ENCODE measurements at regions not wholly inside any gene's neighbourhood (a gene's known extent, or its start where the extent isn't known, plus 50 kb on each side); places are given as distances from the start of the nearest gene placed in this dataset.

- H3K9me3 ChIP-seq (replicated peaks; ENCODE audit: control insufficient read depth, insufficient read depth, low read depth, low read length) = no peaks in the 10 kb centered on the region
- FAIRE-seq (no peak), ATAC-seq (no peak), DNase-seq (ENCODE audit: extremely low read depth in 1 of 4, low spot score in 3 of 4) (no peak)
- H3K4me3 ChIP-seq = no peak overlapping the region
- H3K79me2 ChIP-seq (ENCODE audit: control insufficient read depth, insufficient read depth, low read length) = no peaks in the 10 kb centered on the region
- no peaks in the 10 kb centered on the region; a peak in 1 of 5 replicates for H3K4me1 ChIP-seq (replicated peaks in 1 of 2; ENCODE audit: control insufficient read depth in 2 of 2, insufficient read depth in 2 of 2, low read length in 2 of 2)
- H3K27ac ChIP-seq (ENCODE audit: extremely low read depth, low read depth, low read length) = no peak overlapping the region
- ChIA-PET POLR2A (no interaction called here), CTCF (ENCODE audit: low intra/inter-chr PET ratio) (no interaction called here)
- no peaks in the 10 kb centered on the region for H4K20me1 ChIP-seq (replicated peaks; ENCODE audit: control insufficient read depth, insufficient read depth, low read length)
- no peak for TF ChIP-seq NFXL1 (CRISPR knock-in tag; IDR thresholded peaks at IDR 0.05)
- TF ChIP-seq ZNF165 (CRISPR knock-in tag; IDR thresholded peaks at IDR 0.05; ENCODE audit: borderline replicate concordance) = no peak
- no peaks in the 10 kb centered on the region for H3K27me3 ChIP-seq (ENCODE audit: control insufficient read depth in 2 of 2, insufficient read depth in 2 of 2, low read length in 2 of 2)
- H3K9me1 ChIP-seq (ENCODE audit: control insufficient read depth, insufficient read depth, low read length) = no peaks in the 10 kb centered on the region
- intact Hi-C loops (cut with micrococcal nuclease) = no loop called here
- BruUV-seq (replicated peaks) = no TSS peak
- H3K4me2 ChIP-seq (ENCODE audit: insufficient read depth, low read length) = no peak overlapping the region
- in situ Hi-C loops (cut with MboI) = no loop called here
- H2AFZ ChIP-seq (ENCODE audit: low read depth, low read length) = no peak overlapping the region
- no peak overlapping the region for H3K9ac ChIP-seq (ENCODE audit: insufficient read depth in 1 of 2, low read depth in 2 of 2, low read length in 2 of 2)
- 16% methylated on average over 3 of the region's 3 CpGs for WGBS (ENCODE audit: insufficient coverage, low coverage, missing lambda C conversion rate)
- H3K36me3 ChIP-seq (ENCODE audit: control insufficient read depth, insufficient read depth, low read length) = no peaks in the 10 kb centered on the region
These were observed 382.9 kb downstream of the QKI start for GRCh38 chr6:163797296-163797845.

DNA sequence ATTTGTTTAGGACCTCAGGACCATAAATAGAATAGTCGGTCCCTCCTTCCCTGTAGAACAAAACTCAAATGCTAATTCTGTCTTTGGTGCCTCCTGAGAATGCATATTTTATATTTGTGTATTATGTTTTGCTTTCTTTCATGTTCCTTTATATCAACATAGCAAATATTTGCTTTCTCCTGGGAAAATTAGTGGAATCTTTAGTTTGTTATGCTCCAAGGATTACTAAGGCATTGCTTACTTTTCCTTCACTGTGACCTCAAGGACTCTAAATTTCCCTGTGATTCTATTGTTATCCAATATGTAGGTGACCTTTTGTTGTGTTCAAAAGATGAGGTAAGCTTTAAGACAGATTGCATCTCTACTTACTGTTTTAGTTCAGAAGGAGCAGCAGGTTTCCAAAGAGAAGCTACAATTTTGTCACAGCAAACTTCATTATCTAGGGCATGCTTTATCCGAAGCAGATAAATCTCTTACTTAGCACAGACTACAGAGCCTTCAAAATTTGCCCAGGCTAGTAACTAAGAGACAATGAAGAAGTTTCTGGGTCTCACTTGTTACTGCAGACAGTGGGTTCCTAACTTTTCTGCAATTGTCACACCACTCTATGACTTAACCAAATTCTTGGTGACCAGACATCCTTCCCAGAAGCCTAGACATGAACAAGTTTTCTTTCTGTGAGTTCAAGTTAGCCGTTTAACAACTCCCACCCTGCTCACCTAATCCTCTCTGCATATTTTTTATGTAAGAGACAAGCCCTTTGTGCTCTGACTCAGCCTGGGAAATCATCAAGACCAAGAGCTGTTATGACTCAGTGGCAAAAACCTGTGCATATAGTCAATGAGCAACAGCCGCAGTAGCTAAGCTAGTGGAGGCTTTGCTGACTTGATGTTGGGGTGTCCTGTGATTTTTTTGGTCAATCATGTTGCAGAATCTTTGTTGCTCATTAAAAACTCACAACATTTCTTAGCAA is 378.8 kb downstream of the QKI start:
- Histone ChIP-seq H3K27ac (ENCODE audit: extremely low read depth, low read depth, low read length) (no peak overlapping the region), H4K20me1 (replicated peaks; ENCODE audit: control insufficient read depth, insufficient read depth, low read length) (no peaks in the 10 kb centered on the region), H3K9ac (ENCODE audit: insufficient read depth in 1 of 2, low read depth in 2 of 2, low read length in 2 of 2) (no peak overlapping the region), H2AFZ (ENCODE audit: low read depth, low read length) (peak overlapping the region; percentile 6; the same call in 1 of the 2 replicates), H3K9me1 (ENCODE audit: control insufficient read depth, insufficient read depth, low read length) (no peaks in the 10 kb centered on the region), H3K9me3 (replicated peaks; ENCODE audit: control insufficient read depth, insufficient read depth, low read depth, low read length) (no peaks in the 10 kb centered on the region), H3K4me3 (no peak overlapping the region), H3K36me3 (ENCODE audit: control insufficient read depth, insufficient read depth, low read length) (no peaks in the 10 kb centered on the region), H3K4me1 (replicated peaks in 1 of 2; ENCODE audit: control insufficient read depth in 2 of 2, insufficient read depth in 2 of 2, low read length in 2 of 2) (peaks cover 0 to 2% of the 10 kb centered on the region in 2 experiments; a peak in 3 of 5 replicates), H3K79me2 (ENCODE audit: control insufficient read depth, insufficient read depth, low read length) (no peaks in the 10 kb centered on the region), H3K27me3 (ENCODE audit: control insufficient read depth in 2 of 2, insufficient read depth in 2 of 2, low read length in 2 of 2) (peaks cover 0 to 3% of the 10 kb centered on the region in 2 experiments; a peak in 3 of 5 replicates), H3K4me2 (ENCODE audit: insufficient read depth, low read length) (no peak overlapping the region)
- in situ Hi-C loops (cut with MboI) = no loop called here
- TF ChIP-seq PML (IDR thresholded peaks at IDR 0.05; ENCODE audit: low read length) (no peak), NCOA1 (IDR thresholded peaks at IDR 0.05; ENCODE audit: low read depth) (no peak), ZNF561 (CRISPR knock-in tag; conservative IDR thresholded peaks at IDR 0.05) (no peak), NKRF (IDR thresholded peaks at IDR 0.05; ENCODE audit: borderline replicate concordance) (no peak)
- peak; percentile 45; the same call in 2 of the 3 replicates for ATAC-seq
- DNase-seq (ENCODE audit: extremely low read depth in 1 of 4, low spot score in 3 of 4) = no peak
- peak; percentile 54 for FAIRE-seq
- no TSS peak for BruUV-seq (replicated peaks)
- WGBS (ENCODE audit: insufficient coverage, low coverage, missing lambda C conversion rate) = 13% methylated on average over 4 of the region's 4 CpGs
- intact Hi-C loops (cut with micrococcal nuclease) = no loop called here
- ChIA-PET CTCF (ENCODE audit: low intra/inter-chr PET ratio) (no interaction called here), POLR2A (interaction anchor here (1.5 kb wide), 1 partner anchor 17 kb away, joined by 5 read pairs; no protein-coding TSS in a partner anchor)

All from K562 (cell line).